Endothelial cell of umbilical vein (primary cell): ENCODE measurements at regions not wholly inside any gene's neighbourhood (a gene's known extent, or its start where the extent isn't known, plus 50 kb on each side); places are given as distances from the start of the nearest gene placed in this dataset.

ENCODE experiments used
- EZH2 ChIP-seq: IDR thresholded peaks from 2 replicates; pipeline ENCODE4 v1.6.1; 2012; ENCODE audit warnings: borderline replicate concordance, low read depth, mild to moderate bottlenecking, moderate library complexity, low read length, inconsistent platforms; ENCODE audit not compliant: severe bottlenecking
- FOS ChIP-seq: IDR thresholded peaks from 2 replicates; pipeline ENCODE4 v1.6.1; 2011; ENCODE audit warnings: mild to moderate bottlenecking, low read length, moderate library complexity, borderline replicate concordance; ENCODE audit not compliant: insufficient read depth
- GATA2 ChIP-seq: IDR thresholded peaks from 2 replicates; pipeline ENCODE4 v1.7.0; 2011; ENCODE audit warnings: low read depth, mild to moderate bottlenecking, moderate library complexity, mixed read lengths, low read length; ENCODE audit not compliant: insufficient read length, insufficient read depth
- JUN ChIP-seq: IDR thresholded peaks from 2 replicates; pipeline ENCODE4 v1.6.1; 2011; ENCODE audit warnings: borderline replicate concordance, low read depth; ENCODE audit not compliant: insufficient read length, insufficient read depth
- MYC ChIP-seq: IDR thresholded peaks from one replicate; pipeline ENCODE4 v1.6.1; 2011; ENCODE audit warnings: mild to moderate bottlenecking, low read depth, low read length
- POLR2A ChIP-seq: IDR thresholded peaks from 2 replicates; pipeline ENCODE4 v1.6.1; 2012; ENCODE audit warnings: low read depth, mild to moderate bottlenecking, control low read depth, low read length
- POLR2AphosphoS5 ChIP-seq: IDR thresholded peaks from 2 replicates; pipeline ENCODE4 v1.6.1; 2012; ENCODE audit warnings: low read depth, mild to moderate bottlenecking, control low read depth, low read length, moderate library complexity; ENCODE audit not compliant: insufficient read depth
- TF ChIP-seq, protein P1 (sequence below), 2 donors: IDR thresholded peaks; 1 replicate in 1 of 2; 2 replicates in 1 of 2; pipeline ENCODE4 v1.5.1; 2011; ENCODE audit warnings: low read length in 2 of 2, mild to moderate bottlenecking in 2 of 2, moderate library complexity in 2 of 2, control low read depth in 1 of 2, inconsistent platforms in 1 of 2, low read depth in 1 of 2; ENCODE audit not compliant: insufficient read depth in 1 of 2; ENCODE audit errors: extremely low read depth in 1 of 2
- TF ChIP-seq, protein P2 (sequence below): IDR thresholded peaks from 2 replicates; pipeline ENCODE4 v1.6.1; 2011; ENCODE audit not compliant: insufficient read depth, insufficient read length

DNA sequence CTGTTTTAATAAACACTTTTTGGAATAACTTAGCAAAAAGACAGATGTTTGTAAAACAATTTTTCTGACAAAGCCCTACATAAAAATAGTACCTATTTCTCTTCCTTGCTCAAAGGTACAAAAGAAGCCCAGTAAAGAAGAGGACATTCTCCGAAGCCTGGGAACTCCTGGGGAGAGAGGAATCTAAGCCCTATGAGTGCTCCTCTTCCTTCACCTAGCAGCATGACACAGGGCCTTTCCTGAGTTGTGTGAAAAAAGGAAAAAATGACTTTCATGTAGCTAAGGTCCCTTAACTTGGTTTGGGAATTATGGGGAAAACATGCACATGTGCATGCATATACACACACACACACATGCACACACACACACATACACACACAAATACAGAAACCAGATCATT lies 586.9 kb downstream of the TMA16 start:
- TF ChIP-seq, protein P1, sequence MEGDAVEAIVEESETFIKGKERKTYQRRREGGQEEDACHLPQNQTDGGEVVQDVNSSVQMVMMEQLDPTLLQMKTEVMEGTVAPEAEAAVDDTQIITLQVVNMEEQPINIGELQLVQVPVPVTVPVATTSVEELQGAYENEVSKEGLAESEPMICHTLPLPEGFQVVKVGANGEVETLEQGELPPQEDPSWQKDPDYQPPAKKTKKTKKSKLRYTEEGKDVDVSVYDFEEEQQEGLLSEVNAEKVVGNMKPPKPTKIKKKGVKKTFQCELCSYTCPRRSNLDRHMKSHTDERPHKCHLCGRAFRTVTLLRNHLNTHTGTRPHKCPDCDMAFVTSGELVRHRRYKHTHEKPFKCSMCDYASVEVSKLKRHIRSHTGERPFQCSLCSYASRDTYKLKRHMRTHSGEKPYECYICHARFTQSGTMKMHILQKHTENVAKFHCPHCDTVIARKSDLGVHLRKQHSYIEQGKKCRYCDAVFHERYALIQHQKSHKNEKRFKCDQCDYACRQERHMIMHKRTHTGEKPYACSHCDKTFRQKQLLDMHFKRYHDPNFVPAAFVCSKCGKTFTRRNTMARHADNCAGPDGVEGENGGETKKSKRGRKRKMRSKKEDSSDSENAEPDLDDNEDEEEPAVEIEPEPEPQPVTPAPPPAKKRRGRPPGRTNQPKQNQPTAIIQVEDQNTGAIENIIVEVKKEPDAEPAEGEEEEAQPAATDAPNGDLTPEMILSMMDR (IDR thresholded peaks at IDR 0.05; ENCODE audit: extremely low read depth in 1 of 2, insufficient read depth in 1 of 2, low read depth in 1 of 2, low read length in 2 of 2), result no peak
- TF ChIP-seq POLR2A (no peak), JUN (no peak), POLR2AphosphoS5 (no peak), EZH2 (no peak), MYC (no peak), FOS (no peak), GATA2 (no peak)
- TF ChIP-seq, protein P2, sequence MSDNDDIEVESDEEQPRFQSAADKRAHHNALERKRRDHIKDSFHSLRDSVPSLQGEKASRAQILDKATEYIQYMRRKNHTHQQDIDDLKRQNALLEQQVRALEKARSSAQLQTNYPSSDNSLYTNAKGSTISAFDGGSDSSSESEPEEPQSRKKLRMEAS, result no peak
